ENCODE measurements at regions not wholly inside any gene's neighbourhood (a gene's known extent, or its start where the extent isn't known, plus 50 kb on each side); places are given as distances from the start of the nearest gene placed in this dataset.

DNA sequence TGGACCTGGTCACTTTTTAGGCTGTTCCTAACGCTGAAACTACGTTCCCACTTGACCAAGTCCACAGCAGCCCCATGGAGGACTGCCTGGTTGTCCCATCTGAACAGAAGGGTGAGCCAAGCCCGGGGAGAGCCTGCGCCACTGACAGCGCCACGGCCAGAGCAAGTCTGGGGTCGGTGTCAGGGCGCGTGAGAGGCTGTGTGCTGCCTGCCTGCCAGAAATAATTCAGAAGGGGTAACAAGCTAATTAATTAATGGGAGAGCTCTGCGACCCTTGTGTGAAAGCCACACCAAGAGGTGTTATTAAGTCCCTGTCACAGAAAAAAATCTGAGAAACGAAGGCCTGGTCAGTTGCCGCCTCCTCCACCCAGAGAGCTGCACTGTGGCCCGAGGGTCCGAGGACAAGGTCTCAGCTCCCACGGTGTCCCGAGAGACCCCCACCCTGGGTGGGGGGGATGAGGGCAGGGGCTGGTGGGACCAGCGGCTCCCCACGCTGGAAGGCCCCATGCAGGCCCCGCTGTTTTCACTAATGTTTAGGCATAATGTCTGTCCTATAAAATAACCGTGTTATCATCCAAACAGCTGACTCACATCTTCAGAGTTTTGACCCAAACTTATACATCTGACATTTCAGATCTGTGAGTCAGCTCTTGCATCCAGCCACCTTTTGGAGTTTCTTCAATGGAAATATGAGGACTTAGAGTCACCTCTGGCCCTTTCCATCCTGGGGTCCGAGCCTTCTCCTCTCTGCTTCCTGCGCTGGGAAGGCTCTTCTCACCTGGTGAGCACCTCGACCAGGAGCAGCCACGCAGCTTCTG, 58.5 kb downstream of the DLL1 start:
- DNase-seq (ENCODE audit: low spot score): no peak
- in situ Hi-C loops (cut with MboI; ENCODE audit: low sequenced_read_pairs, unreplicated experiment): no loop called here
- TF ChIP-seq CTCF (IDR thresholded peaks at IDR 0.05; ENCODE audit: borderline replicate concordance, control extremely low read depth, extremely low read depth, insufficient read depth, missing control alignments): no peak

- TF ChIP-seq CTCF (IDR thresholded peaks at IDR 0.05; ENCODE audit: borderline replicate concordance, control extremely low read depth, extremely low read depth, insufficient read depth, missing control alignments): no peak
- no peak for DNase-seq (ENCODE audit: low spot score)
- in situ Hi-C loops (cut with MboI; ENCODE audit: low sequenced_read_pairs, unreplicated experiment): no loop called here
These were observed 59.3 kb downstream of the DLL1 start for GRCh38 chr6:170231293-170232185.

GRCh38 chr6:170230520-170231292, 60.2 kb downstream of the DLL1 start:
- no peak for DNase-seq (ENCODE audit: low spot score)
- in situ Hi-C loops (cut with MboI; ENCODE audit: low sequenced_read_pairs, unreplicated experiment): no loop called here
- TF ChIP-seq CTCF (IDR thresholded peaks at IDR 0.05; ENCODE audit: borderline replicate concordance, control extremely low read depth, extremely low read depth, insufficient read depth, missing control alignments): no peak

GRCh38 chr6:170229851-170230519, 60.9 kb downstream of the DLL1 start:
- in situ Hi-C loops (cut with MboI; ENCODE audit: low sequenced_read_pairs, unreplicated experiment): no loop called here

GRCh38 chr6:170229396-170229795, 61.5 kb downstream of the DLL1 start:
- no peak for DNase-seq (ENCODE audit: low spot score)
- no peak for TF ChIP-seq CTCF (IDR thresholded peaks at IDR 0.05; ENCODE audit: borderline replicate concordance, control extremely low read depth, extremely low read depth, insufficient read depth, missing control alignments)
- in situ Hi-C loops (cut with MboI; ENCODE audit: low sequenced_read_pairs, unreplicated experiment): no loop called here

More at GRCh38 chr6:170229851-170230519, 60.9 kb downstream of the DLL1 start:
- DNase-seq (ENCODE audit: low spot score): no peak
- TF ChIP-seq CTCF (IDR thresholded peaks at IDR 0.05; ENCODE audit: borderline replicate concordance, control extremely low read depth, extremely low read depth, insufficient read depth, missing control alignments): no peak

DNA sequence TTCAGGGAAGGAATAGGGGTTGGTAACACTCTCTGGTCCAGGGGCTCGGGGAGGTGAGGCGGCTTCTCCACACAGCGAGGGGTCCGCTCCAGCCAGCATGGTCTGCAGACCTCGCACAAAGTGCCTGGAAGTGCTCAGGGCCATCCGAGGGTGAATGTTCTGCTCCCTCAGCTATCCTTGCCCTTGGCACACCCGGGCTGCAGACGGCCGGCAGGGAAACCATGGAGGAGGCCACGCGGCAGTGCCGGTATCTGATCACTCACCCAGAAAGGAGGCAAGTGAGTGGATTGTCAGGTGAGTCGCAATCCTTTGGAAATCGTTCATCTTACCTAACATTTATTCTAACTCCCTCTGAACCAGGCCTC, 62.0 kb downstream of the DLL1 start:
- TF ChIP-seq CTCF (IDR thresholded peaks at IDR 0.05; ENCODE audit: borderline replicate concordance, control extremely low read depth, extremely low read depth, insufficient read depth, missing control alignments): no peak
- DNase-seq (ENCODE audit: low spot score): no peak
- in situ Hi-C loops (cut with MboI; ENCODE audit: low sequenced_read_pairs, unreplicated experiment): no loop called here
